Calu3 (cell line): ENCODE measurements at regions not wholly inside any gene's neighbourhood (a gene's known extent, or its start where the extent isn't known, plus 50 kb on each side); places are given as distances from the start of the nearest gene placed in this dataset.

ENCODE experiments used
- BruUV-seq: library from RNA; stranded (reverse); fragments of 400-500 nt; replicated peaks from 2 replicates; lab custom pipeline; 2021; lab: Mats Ljungman, UMichigan
- CTCF ChIA-PET: fragments of 300-600 bp; sonication (Branson Sonifier 250); formaldehyde crosslinking; loops from one replicate; lab custom pipeline; 2022; ENCODE audit warnings: antibody characterized with exemption; lab: Charles Lee
- DNase-seq: peaks from one replicate; pipeline ENCODE4 v3.0.0; 2022
- H3K27ac Mint-ChIP-seq: one replicate; pipeline ENCODE4 v1.8.0; 2022; ENCODE audit warnings: mixed read lengths; ENCODE audit not compliant: unreplicated experiment
- H3K27me3 Mint-ChIP-seq: one replicate; pipeline ENCODE4 v1.8.0; 2022; ENCODE audit warnings: mixed read lengths; ENCODE audit not compliant: unreplicated experiment
- H3K36me3 Mint-ChIP-seq: one replicate; pipeline ENCODE4 v1.8.0; 2022; ENCODE audit warnings: mild to moderate bottlenecking, moderate library complexity, mixed read lengths; ENCODE audit not compliant: insufficient read depth, unreplicated experiment
- H3K4me1 Mint-ChIP-seq: one replicate; pipeline ENCODE4 v1.8.0; 2022; ENCODE audit warnings: mild to moderate bottlenecking, low read depth, mixed read lengths; ENCODE audit not compliant: unreplicated experiment
- H3K4me3 Mint-ChIP-seq: one replicate; pipeline ENCODE4 v1.8.0; 2022; ENCODE audit warnings: mild to moderate bottlenecking, low read depth, moderate library complexity, mixed read lengths; ENCODE audit not compliant: unreplicated experiment
- H3K9me3 Mint-ChIP-seq: one replicate; pipeline ENCODE4 v1.8.0; 2022; ENCODE audit warnings: low read depth, mixed read lengths; ENCODE audit not compliant: unreplicated experiment
- CTCF ChIP-seq: fragments of 200-600 bp; IDR thresholded peaks from one replicate; pipeline ENCODE4 v1.8.0; 2022; ENCODE audit warnings: antibody characterized with exemption; ENCODE audit not compliant: unreplicated experiment
- intact Hi-C: fragments of 100-400 bp; cut with micrococcal nuclease; formaldehyde crosslinking; loops from one replicate; pipeline ENCODE4 v1.10.0; 2022; ENCODE audit not compliant: unreplicated experiment

GRCh38 chr12:4157122-4157521 is 116.4 kb upstream of the CCND2 start:
- CTCF ChIA-PET: no interaction called here
- no TSS peak for BruUV-seq
- H3K4me1 Mint-ChIP-seq: no peaks in the 10 kb centered on the region
- no peak overlapping the region for H3K27ac Mint-ChIP-seq
- H3K36me3 Mint-ChIP-seq: no peaks in the 10 kb centered on the region
- peaks cover 10% of the 10 kb centered on the region for H3K27me3 Mint-ChIP-seq
- no peaks in the 10 kb centered on the region for H3K9me3 Mint-ChIP-seq
- intact Hi-C loops: no loop called here
- no peak for DNase-seq
- no peak overlapping the region for H3K4me3 Mint-ChIP-seq
- TF ChIP-seq CTCF: no peak

DNA sequence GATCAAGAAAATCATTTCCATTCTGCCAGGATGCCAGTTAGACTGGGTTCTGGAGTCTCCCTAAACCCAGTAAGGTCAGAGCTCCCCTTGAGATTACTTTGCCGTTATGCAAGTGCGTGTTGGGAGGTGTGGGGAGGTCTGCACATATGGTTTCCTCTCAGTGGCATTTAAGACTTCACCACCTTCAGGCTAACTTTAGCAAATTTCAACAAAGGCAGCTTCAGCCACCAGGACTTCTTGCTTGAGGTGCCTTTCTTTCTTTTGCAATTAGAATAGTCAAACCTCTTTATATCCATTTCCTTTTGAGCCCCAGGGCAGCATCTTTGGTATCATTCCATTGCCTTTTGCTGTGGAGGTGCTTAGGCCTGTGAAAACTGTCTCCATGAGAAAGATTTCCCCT is 117.2 kb upstream of the CCND2 start:
- peaks cover 2% of the 10 kb centered on the region for H3K9me3 Mint-ChIP-seq
- H3K4me1 Mint-ChIP-seq: no peaks in the 10 kb centered on the region
- H3K4me3 Mint-ChIP-seq: no peak overlapping the region
- no peaks in the 10 kb centered on the region for H3K36me3 Mint-ChIP-seq
- peaks cover 10% of the 10 kb centered on the region for H3K27me3 Mint-ChIP-seq
- DNase-seq: no peak
- CTCF ChIA-PET: interaction anchor here (0.5 kb wide), 1 partner anchor 83 kb away, joined by 4 read pairs; no protein-coding TSS in a partner anchor
- TF ChIP-seq CTCF: no peak
- BruUV-seq: no TSS peak
- intact Hi-C loops: no loop called here
- H3K27ac Mint-ChIP-seq: no peak overlapping the region

- no peak overlapping the region for H3K27ac Mint-ChIP-seq
- no peak for DNase-seq
- intact Hi-C loops: no loop called here
- peaks cover 2% of the 10 kb centered on the region for H3K9me3 Mint-ChIP-seq
- no TSS peak for BruUV-seq
- no peaks in the 10 kb centered on the region for H3K36me3 Mint-ChIP-seq
- H3K4me3 Mint-ChIP-seq: no peak overlapping the region
- H3K4me1 Mint-ChIP-seq: no peaks in the 10 kb centered on the region
- CTCF ChIA-PET: interaction anchor here (0.7 kb wide), 1 partner anchor 156 kb away, joined by 4 read pairs; no protein-coding TSS in a partner anchor
- no peak for TF ChIP-seq CTCF
- H3K27me3 Mint-ChIP-seq: peaks cover 14% of the 10 kb centered on the region
These were observed 118.8 kb upstream of the CCND2 start for GRCh38 chr12:4154672-4155225.

DNA sequence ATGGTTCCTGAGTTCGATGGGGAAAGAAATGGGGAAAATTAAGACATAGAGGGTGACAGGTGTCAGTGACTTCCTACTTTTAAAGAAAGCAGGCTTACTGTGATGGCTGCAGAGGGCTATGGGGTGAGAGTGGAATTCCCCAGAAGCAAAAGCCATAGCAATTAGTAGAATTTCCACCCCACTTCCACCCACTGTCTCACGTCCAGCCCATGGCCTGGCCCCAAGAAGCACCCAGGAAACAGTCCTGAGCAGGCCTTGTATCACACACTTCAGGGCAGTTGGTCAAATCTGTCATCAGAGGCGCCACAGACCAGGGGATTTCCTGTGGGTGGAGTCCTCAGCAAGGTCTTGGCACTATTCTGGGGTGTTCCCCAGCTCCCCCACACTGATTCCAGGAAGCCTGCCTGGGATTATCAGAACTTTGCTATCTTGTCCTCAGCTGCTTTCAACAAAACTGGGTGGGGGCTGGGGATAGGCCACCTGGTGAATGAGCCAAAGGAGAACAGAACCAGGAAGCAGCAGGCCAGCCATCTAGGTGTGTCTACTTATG is 120.1 kb upstream of the CCND2 start:
- Mint-ChIP-seq H3K4me3 (no peak overlapping the region), H3K36me3 (no peaks in the 10 kb centered on the region), H3K9me3 (peaks cover 4% of the 10 kb centered on the region), H3K27me3 (peaks cover 21% of the 10 kb centered on the region), H3K4me1 (no peaks in the 10 kb centered on the region), H3K27ac (no peak overlapping the region)
- intact Hi-C loops: loop anchor here (1.0 kb wide), 1 partner anchor 8 kb away; no protein-coding TSS in a partner anchor
- DNase-seq: no peak
- CTCF ChIA-PET: interaction anchor here (0.6 kb wide), 1 partner anchor 23 kb away, joined by 3 read pairs; no protein-coding TSS in a partner anchor
- no TSS peak for BruUV-seq
- no peak for TF ChIP-seq CTCF
